HG02763 (cell line): ENCODE measurements at regions not wholly inside any gene's neighbourhood (a gene's known extent, or its start where the extent isn't known, plus 50 kb on each side); places are given as distances from the start of the nearest gene placed in this dataset.
"Not testable (repeated sequence)": the region's sequence is repeated elsewhere in the genome, so short reads cannot be mapped to it uniquely, and the experiment has no call there.

Experiments
- ATAC-seq: cut with Tn5 transposase; IDR thresholded peaks from one replicate; pipeline ENCODE4 v1.9.1; 2021; ENCODE audit warnings: mild to moderate bottlenecking, moderate library complexity; ENCODE audit not compliant: unreplicated experiment

GRCh38 chr4:189126040-189126439 lies 814.6 kb upstream of the FRG1 start:
- ATAC-seq, result no peak

- no peak for ATAC-seq
Observed at GRCh38 chr4:189128341-189128740, 812.3 kb upstream of the FRG1 start.

GRCh38 chr4:189129044-189129694 lies 811.5 kb upstream of the FRG1 start:
- ATAC-seq, result no peak

- no peak for ATAC-seq
Observed at GRCh38 chr4:189131118-189131517, 809.6 kb upstream of the FRG1 start.

GRCh38 chr4:189136462-189136861 lies 804.2 kb upstream of the FRG1 start:
- ATAC-seq, result no peak

- ATAC-seq, result no peak
Observed at GRCh38 chr4:189143263-189143952, 797.3 kb upstream of the FRG1 start.

GRCh38 chr4:189147005-189147929 lies 793.4 kb upstream of the FRG1 start:
- ATAC-seq, result no peak

GRCh38 chr4:189155083-189155482 lies 785.6 kb upstream of the FRG1 start:
- ATAC-seq, result not testable (repeated sequence)

GRCh38 chr4:189162073-189162789 lies 778.4 kb upstream of the FRG1 start:
- ATAC-seq, result no peak

- ATAC-seq, result no peak
Observed at GRCh38 chr4:189162888-189163287, 777.8 kb upstream of the FRG1 start.

GRCh38 chr4:189176002-189176401 lies 764.7 kb upstream of the FRG1 start:
- no peak for ATAC-seq

- no peak for ATAC-seq
Observed at GRCh38 chr4:189177130-189177529, 763.5 kb upstream of the FRG1 start.

GRCh38 chr4:189178125-189178746 lies 762.4 kb upstream of the FRG1 start:
- no peak for ATAC-seq

- ATAC-seq, result no peak
Observed at GRCh38 chr4:189185810-189186432, 754.8 kb upstream of the FRG1 start.

GRCh38 chr4:189187531-189188052 lies 753.1 kb upstream of the FRG1 start:
- no peak for ATAC-seq

- no peak for ATAC-seq
Observed at GRCh38 chr4:189198624-189199023, 742.0 kb upstream of the FRG1 start.

GRCh38 chr4:189200353-189200752 lies 740.3 kb upstream of the FRG1 start:
- ATAC-seq, result no peak

- ATAC-seq, result no peak
Observed at GRCh38 chr4:189202182-189202868, 738.3 kb upstream of the FRG1 start.

GRCh38 chr4:189202869-189203271 lies 737.8 kb upstream of the FRG1 start:
- no peak for ATAC-seq
